PC-3 (cell line): ENCODE measurements at regions not wholly inside any gene's neighbourhood (a gene's known extent, or its start where the extent isn't known, plus 50 kb on each side); places are given as distances from the start of the nearest gene placed in this dataset.

Experiments used
- ATAC-seq: fragments of 200-7000 bp; cut with Tn5 transposase; 2 replicates; pipeline ENCODE4 v1.9.1; 2020; ENCODE audit warnings: mild to moderate bottlenecking, moderate library complexity
- BruUV-seq: library from RNA; stranded (reverse); fragments of 400-500 nt; replicated peaks from 2 replicates; lab custom pipeline; 2021; lab: Mats Ljungman, UMichigan
- CTCF ChIA-PET: fragments of 300-600 bp; sonication (Branson Sonifier 250); formaldehyde crosslinking; loops from one replicate; lab custom pipeline; 2022; ENCODE audit warnings: antibody characterized with exemption; lab: Charles Lee
- POLR2A ChIA-PET: fragments of 300-600 bp; sonication (Branson Sonifier 250); formaldehyde crosslinking; loops from one replicate; lab custom pipeline; 2022; ENCODE audit warnings: antibody characterized with exemption; ENCODE audit not compliant: unreplicated experiment; lab: Charles Lee
- DNase-seq: peaks from one replicate; pipeline ENCODE4 v3.0.0-alpha.2; 2015
- H2AFZ ChIP-seq: fragments of 300-600 bp; sonication (generic); 2 replicates; pipeline ENCODE4 v1.6.0; 2016; ENCODE audit warnings: antibody characterized with exemption, low read length
- H3F3A ChIP-seq: fragments of 300-600 bp; sonication (generic); one replicate; pipeline ENCODE4 v1.6.0; 2017; ENCODE audit warnings: antibody characterized with exemption, low read length, control low read depth, mild to moderate bottlenecking; ENCODE audit not compliant: unreplicated experiment
- H3K27ac ChIP-seq: fragments of 300-600 bp; sonication (generic); 2 replicates; pipeline ENCODE4 v1.5.1; 2016; ENCODE audit warnings: mild to moderate bottlenecking, low read length
- H3K27me3 ChIP-seq: fragments of 300-600 bp; sonication (generic); 2 replicates; pipeline ENCODE4 v1.6.1; 2016; ENCODE audit warnings: low read length, mixed read lengths
- H3K36me3 ChIP-seq: fragments of 300-600 bp; sonication (generic); 2 replicates; pipeline ENCODE4 v1.6.1; 2016; ENCODE audit warnings: low read depth, mixed run types, low read length, mixed read lengths
- H3K4me1 ChIP-seq: fragments of 300-600 bp; sonication (generic); 2 replicates; pipeline ENCODE4 v1.5.1; 2016; ENCODE audit warnings: low read length; ENCODE audit not compliant: insufficient read depth
- H3K4me2 ChIP-seq: fragments of 300-600 bp; sonication (generic); 2 replicates; pipeline ENCODE4 v1.6.0; 2016; ENCODE audit warnings: low read length
- H3K4me3 ChIP-seq: fragments of 300-600 bp; sonication (generic); 2 replicates; pipeline ENCODE4 v1.5.1; 2016; ENCODE audit warnings: mild to moderate bottlenecking, low read length, mixed read lengths
- H3K79me2 ChIP-seq: fragments of 300-600 bp; sonication (generic); 2 replicates; pipeline ENCODE4 v1.6.1; 2017; ENCODE audit warnings: low read length, mixed read lengths
- H3K9ac ChIP-seq: fragments of 300-600 bp; sonication (generic); 2 replicates; pipeline ENCODE4 v1.6.0; 2016; ENCODE audit warnings: mild to moderate bottlenecking, low read length
- H3K9me2 ChIP-seq: fragments of 300-600 bp; sonication (generic); replicated peaks from 2 replicates; pipeline ENCODE4 v1.6.1; 2016; ENCODE audit warnings: mixed run types, low read length, mixed read lengths
- H3K9me3 ChIP-seq: fragments of 300-600 bp; sonication (generic); 2 replicates; pipeline ENCODE4 v1.6.1; 2016; ENCODE audit warnings: low read length, mixed read lengths
- H4K20me1 ChIP-seq: fragments of 300-600 bp; sonication (generic); 2 replicates; pipeline ENCODE4 v1.6.1; 2016; ENCODE audit warnings: low read length, mixed read lengths
- CTCF ChIP-seq: fragments of 300-600 bp; sonication (generic); conservative IDR thresholded peaks from 2 replicates; pipeline ENCODE4 v1.5.1; 2017; ENCODE audit warnings: antibody characterized with exemption, low read depth, mild to moderate bottlenecking, low read length
- EZH2 ChIP-seq: fragments of 300-600 bp; sonication (generic); IDR thresholded peaks from one replicate; pipeline ENCODE4 v1.6.1; 2017; ENCODE audit warnings: antibody characterized with exemption, mild to moderate bottlenecking, low read length; ENCODE audit not compliant: unreplicated experiment
- EZH2phosphoT487 ChIP-seq: fragments of 300-600 bp; sonication (generic); IDR thresholded peaks from 2 replicates; pipeline ENCODE4 v1.6.1; 2018; ENCODE audit warnings: mild to moderate bottlenecking, antibody characterized with exemption, low read length, borderline replicate concordance
- intact Hi-C: fragments of 100-400 bp; cut with micrococcal nuclease; formaldehyde crosslinking; loops from 2 replicates; pipeline ENCODE4 v1.9.0; 2023

GRCh38 chr3:164515256-164515655 is 563.0 kb downstream of the SI start:
- intact Hi-C loops: no loop called here
- CTCF ChIA-PET: no interaction called here
- Histone ChIP-seq H3K4me1 (no peaks in the 10 kb centered on the region), H3K4me3 (no peak overlapping the region), H2AFZ (no peak overlapping the region), H3K9me3 (no peaks in the 10 kb centered on the region), H3K79me2 (no peaks in the 10 kb centered on the region), H3F3A (no peaks in the 10 kb centered on the region), H3K9ac (no peak overlapping the region), H3K27ac (no peak overlapping the region), H3K27me3 (no peaks in the 10 kb centered on the region), H3K9me2 (no peaks in the 10 kb centered on the region), H4K20me1 (no peaks in the 10 kb centered on the region), H3K36me3 (no peaks in the 10 kb centered on the region), H3K4me2 (no peak overlapping the region)
- no TSS peak for BruUV-seq
- ATAC-seq (no peak), DNase-seq (no peak)
- no peak for TF ChIP-seq EZH2
- TF ChIP-seq CTCF: no peak
- no peak for TF ChIP-seq EZH2phosphoT487
- POLR2A ChIA-PET: no interaction called here

GRCh38 chr3:164514576-164514975 is 563.7 kb downstream of the SI start:
- no peak for DNase-seq
- Histone ChIP-seq H4K20me1 (no peaks in the 10 kb centered on the region), H3K79me2 (no peaks in the 10 kb centered on the region), H3K4me2 (no peak overlapping the region), H3K9me2 (no peaks in the 10 kb centered on the region), H3K9ac (no peak overlapping the region), H3K4me3 (no peak overlapping the region), H3K9me3 (no peaks in the 10 kb centered on the region), H3K27me3 (no peaks in the 10 kb centered on the region), H3K36me3 (no peaks in the 10 kb centered on the region), H2AFZ (no peak overlapping the region), H3K4me1 (no peaks in the 10 kb centered on the region), H3F3A (no peaks in the 10 kb centered on the region), H3K27ac (no peak overlapping the region)
- TF ChIP-seq EZH2phosphoT487 (no peak), EZH2 (no peak), CTCF (no peak)
- ChIA-PET POLR2A (no interaction called here), CTCF (no interaction called here)
- BruUV-seq: no TSS peak
- no peak for ATAC-seq
- intact Hi-C loops: no loop called here

- no peak overlapping the region for H2AFZ ChIP-seq
- no peak overlapping the region for H3K9ac ChIP-seq
- DNase-seq (no peak), ATAC-seq (no peak)
- no peaks in the 10 kb centered on the region for H3K9me2 ChIP-seq
- no peak overlapping the region for H3K4me3 ChIP-seq
- intact Hi-C loops: no loop called here
- H3K79me2 ChIP-seq: no peaks in the 10 kb centered on the region
- BruUV-seq: no TSS peak
- no peak overlapping the region for H3K4me2 ChIP-seq
- no peak for TF ChIP-seq EZH2
- no peak for TF ChIP-seq EZH2phosphoT487
- no peak for TF ChIP-seq CTCF
- H3K27me3 ChIP-seq: no peaks in the 10 kb centered on the region
- ChIA-PET POLR2A (no interaction called here), CTCF (no interaction called here)
- H3K27ac ChIP-seq: no peak overlapping the region
- H3F3A ChIP-seq: no peaks in the 10 kb centered on the region
- no peaks in the 10 kb centered on the region for H3K9me3 ChIP-seq
- no peaks in the 10 kb centered on the region for H3K36me3 ChIP-seq
- H3K4me1 ChIP-seq: no peaks in the 10 kb centered on the region
- no peaks in the 10 kb centered on the region for H4K20me1 ChIP-seq
These were observed 570.4 kb downstream of the SI start for GRCh38 chr3:164507886-164508285.
